LNCaP clone FGC (cell line): ENCODE measurements at regions not wholly inside any gene's neighbourhood (a gene's known extent, or its start where the extent isn't known, plus 50 kb on each side); places are given as distances from the start of the nearest gene placed in this dataset.

ENCODE experiments used
- DNase-seq: peaks from one replicate; pipeline ENCODE4 v3.0.0-alpha.2; 2011; ENCODE audit warnings: low read depth
- H3K4me3 ChIP-seq: 2 replicates; pipeline ENCODE4 v1.5.1; 2011; ENCODE audit warnings: mild to moderate bottlenecking, low read depth, low read length, control low read depth
- TF ChIP-seq, protein P1 (sequence below): IDR thresholded peaks from 2 replicates; pipeline ENCODE4 v1.5.1; 2012; ENCODE audit warnings: mild to moderate bottlenecking; ENCODE audit not compliant: control insufficient read depth, insufficient read depth; ENCODE audit errors: extremely low read depth

DNA sequence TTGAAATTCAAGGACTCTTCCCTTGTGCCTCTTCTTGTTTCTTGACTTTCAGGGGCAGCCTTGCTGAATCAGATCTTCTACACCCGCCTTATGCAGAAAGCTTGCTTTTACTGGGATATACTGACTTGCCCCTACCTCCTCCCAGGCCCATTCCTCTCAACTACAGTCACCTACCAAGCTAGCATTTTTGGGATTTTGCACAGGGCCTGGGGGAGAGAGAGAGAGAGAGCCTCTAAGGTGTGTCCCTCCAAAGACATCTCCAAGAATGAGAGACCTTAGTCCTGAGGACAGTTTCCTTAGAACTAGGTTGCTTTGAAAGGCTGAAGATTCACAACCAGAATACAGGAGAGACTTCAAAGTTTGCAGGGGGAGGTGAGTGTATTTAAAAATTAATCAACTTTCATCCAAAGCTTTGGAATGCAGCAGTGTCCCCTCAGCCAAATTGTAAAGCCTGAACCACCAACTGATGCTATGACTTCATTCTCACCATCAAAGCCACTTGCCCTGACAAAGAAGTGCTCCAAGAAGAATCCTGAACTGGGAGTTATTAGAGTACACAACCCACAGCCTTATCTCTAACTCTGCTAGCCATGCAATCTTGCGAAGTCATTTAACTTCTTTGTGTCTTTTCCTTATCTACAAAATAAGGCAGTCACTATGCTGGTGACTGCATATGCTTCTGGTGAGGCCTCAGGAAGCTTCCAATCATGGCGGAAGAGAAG, 96.1 kb upstream of the EGLN3 start:
- TF ChIP-seq, protein P1, sequence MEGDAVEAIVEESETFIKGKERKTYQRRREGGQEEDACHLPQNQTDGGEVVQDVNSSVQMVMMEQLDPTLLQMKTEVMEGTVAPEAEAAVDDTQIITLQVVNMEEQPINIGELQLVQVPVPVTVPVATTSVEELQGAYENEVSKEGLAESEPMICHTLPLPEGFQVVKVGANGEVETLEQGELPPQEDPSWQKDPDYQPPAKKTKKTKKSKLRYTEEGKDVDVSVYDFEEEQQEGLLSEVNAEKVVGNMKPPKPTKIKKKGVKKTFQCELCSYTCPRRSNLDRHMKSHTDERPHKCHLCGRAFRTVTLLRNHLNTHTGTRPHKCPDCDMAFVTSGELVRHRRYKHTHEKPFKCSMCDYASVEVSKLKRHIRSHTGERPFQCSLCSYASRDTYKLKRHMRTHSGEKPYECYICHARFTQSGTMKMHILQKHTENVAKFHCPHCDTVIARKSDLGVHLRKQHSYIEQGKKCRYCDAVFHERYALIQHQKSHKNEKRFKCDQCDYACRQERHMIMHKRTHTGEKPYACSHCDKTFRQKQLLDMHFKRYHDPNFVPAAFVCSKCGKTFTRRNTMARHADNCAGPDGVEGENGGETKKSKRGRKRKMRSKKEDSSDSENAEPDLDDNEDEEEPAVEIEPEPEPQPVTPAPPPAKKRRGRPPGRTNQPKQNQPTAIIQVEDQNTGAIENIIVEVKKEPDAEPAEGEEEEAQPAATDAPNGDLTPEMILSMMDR: no peak
- DNase-seq: no peak
- H3K4me3 ChIP-seq: no peak overlapping the region

DNA sequence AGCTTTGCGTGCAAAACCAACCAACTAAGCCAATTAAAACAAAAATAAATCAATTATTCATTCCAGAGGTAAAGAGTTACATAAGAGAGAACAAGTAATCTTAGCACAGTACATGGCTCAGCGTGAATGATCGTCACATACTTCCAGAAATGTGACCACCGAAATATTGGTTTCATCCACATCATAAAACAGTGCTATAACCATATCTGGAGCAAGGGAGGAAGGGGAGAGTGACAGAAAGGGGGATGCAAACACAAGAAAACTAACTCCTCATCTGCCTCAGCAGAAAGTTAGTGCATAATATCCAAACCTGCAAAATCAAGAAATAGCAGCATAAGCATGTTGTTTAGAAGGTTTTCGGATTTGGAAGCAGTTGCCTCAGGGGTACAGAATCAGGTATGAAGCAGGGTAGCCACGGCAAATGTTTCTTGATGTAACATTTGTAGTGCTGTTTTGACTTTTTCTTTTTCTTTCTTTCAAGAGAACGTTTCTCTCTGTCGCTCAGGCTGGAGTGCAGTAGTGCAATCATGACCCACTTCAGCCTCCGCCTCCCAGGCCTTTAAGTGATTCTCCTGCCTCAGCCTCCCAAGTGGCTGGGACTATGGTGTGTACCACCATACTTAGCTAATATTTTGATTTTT, 93.9 kb upstream of the EGLN3 start:
- TF ChIP-seq, protein P1: no peak
- no peak overlapping the region for H3K4me3 ChIP-seq
- DNase-seq: no peak

DNA sequence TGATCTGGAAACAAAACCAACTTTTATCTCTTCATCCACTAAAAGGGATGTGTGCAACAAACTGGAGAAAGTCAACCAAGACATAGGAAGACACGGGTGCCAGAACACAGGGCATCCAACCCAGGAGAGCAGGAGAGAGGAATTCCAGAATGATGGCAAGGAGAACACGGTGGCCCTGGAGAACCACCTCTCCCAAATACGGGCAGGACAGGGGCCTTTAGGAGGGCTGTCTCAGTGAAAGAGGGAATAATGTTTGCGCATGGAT, 93.4 kb upstream of the EGLN3 start:
- H3K4me3 ChIP-seq: no peak overlapping the region
- TF ChIP-seq, protein P1: no peak
- DNase-seq: no peak

DNA sequence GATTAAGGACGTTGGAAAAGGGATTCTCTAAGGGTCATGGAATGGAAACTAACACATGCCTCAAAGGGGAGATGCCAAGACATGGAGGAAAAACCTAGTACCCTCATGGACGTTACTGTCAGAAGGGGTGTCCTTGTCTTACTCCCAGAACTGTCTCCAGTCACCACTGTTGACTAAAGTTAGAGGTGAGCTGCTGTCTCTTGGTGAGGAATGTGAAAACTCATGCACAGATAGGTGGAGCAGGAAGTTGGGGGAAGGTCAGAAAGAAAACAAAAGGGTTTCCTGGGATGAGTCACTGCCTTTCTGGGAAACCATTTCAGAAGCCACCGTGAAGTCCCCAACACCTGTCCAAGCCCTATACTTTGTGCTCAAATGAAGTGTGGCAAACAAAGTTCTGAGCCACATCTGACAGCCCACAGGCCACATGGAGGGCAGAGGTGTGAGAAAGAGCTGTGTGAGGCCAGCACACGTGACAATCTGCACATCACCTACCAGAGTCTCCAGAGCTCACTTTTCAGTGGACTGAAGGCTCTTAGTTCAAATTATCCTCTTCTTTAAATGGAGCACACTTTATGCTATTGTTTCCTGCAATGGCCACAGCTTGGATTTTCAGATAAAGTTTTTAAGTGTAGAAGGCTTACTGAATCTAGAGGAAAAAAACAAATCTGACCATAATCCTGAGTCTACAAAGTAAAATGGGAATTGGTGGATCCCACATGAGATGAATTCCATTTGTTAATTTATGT, 92.9 kb upstream of the EGLN3 start:
- no peak overlapping the region for H3K4me3 ChIP-seq
- TF ChIP-seq, protein P1: no peak
- DNase-seq: no peak

DNA sequence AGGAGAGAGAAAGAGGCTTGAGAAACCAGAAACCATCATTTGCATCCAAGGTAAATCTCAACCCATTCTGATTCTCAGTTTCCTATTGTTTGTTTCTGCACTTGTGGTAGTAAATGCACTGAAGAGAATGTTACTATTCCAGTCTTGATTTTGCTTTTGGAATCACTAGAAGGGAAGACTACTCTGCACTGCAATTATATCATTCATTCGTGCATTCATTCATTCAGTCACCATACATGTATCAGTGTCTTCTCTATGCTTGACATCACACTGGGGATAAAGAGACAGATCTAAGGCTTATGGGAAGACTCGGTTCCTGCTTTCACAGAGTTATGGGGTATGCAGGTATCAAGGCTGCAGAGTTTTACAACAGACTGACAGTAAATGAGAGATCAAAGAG, 90.3 kb upstream of the EGLN3 start:
- TF ChIP-seq, protein P1: no peak
- H3K4me3 ChIP-seq: no peak overlapping the region
- DNase-seq: no peak

DNA sequence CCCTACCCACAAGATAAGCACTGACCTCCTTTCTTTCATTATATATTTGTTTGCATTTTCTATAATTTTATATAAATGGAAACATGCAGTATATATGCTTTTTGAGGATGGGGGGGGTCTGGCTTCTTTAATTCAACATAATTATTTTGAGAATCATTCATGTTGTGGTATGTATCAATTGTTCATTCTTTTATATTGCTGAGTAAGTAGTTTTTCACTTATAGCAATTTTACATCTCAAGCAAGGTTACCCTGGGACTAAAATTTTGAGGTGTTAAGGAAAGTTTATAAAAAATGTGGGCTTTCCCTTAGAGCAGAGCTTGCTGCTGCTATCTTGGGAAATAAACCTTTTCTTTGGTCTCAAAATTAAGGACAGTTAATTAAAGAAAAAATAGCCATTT, 89.9 kb upstream of the EGLN3 start:
- DNase-seq: no peak
- TF ChIP-seq, protein P1: no peak

More for the DNA sequence above, 89.9 kb upstream of the EGLN3 start:
- no peak overlapping the region for H3K4me3 ChIP-seq
